ENCODE measurements at regions not wholly inside any gene's neighbourhood (a gene's known extent, or its start where the extent isn't known, plus 50 kb on each side); places are given as distances from the start of the nearest gene placed in this dataset.

DNA sequence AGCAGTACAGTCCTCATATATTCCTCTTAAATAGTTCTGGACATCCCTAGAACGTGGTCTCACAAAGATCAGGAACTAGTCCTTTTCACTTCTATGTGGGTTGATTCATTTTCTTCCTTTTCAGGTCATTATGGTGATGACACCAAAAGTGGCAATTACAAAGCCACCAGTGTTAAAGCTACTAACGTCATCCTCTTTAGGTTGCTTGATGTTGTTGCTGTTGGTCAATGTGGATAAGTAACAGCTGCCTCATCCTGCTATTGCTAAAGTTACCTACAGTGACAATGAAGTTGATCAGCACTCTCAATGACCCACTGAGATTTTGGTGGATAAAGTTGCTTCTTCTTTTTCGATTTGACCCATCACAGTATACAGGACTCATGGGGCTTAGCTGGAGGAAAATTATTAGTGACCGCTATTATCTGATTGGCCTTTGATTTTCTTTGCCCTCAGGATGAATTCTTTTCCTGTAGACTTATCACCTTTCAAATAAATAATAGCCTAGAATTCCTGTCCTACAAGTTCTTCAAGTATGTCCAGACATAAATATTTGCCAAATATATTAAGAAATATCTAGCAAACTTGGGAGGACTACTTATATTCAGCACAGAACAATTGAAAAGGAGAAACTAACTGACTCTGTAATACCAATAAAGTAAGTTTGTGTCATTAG lies 54.0 kb upstream of the ATP2B1 start:
- DNase-seq = peak; percentile 23 to 80 (median 50)

DNA sequence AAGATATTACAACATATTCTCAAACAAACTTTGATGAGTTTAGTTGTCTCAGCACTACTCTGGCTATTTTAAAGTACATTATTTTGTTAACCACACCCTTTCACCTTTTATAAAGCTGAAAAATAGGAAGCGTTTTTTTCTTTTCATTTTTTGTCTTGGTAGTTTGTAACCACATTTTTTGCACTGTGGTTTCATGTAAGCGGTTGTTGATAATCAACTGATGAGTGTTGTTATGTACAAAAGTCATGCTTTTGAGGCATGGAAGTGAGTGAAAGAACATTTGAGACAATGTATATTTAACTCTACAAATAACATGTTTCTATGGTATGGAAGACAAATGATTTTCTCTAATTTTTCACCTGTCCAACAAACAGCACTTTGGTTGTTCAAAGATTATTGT lies 52.1 kb upstream of the ATP2B1 start:
- peak in 2 of 4 experiments; percentile 42 to 43 for DNase-seq

Data from suppressor macrophage (primary cell).